COLO829 (cell line): ENCODE measurements at regions not wholly inside any gene's neighbourhood (a gene's known extent, or its start where the extent isn't known, plus 50 kb on each side); places are given as distances from the start of the nearest gene placed in this dataset.
"Not testable (repeated sequence)": the region's sequence is repeated elsewhere in the genome, so short reads cannot be mapped to it uniquely, and the experiment has no call there.

Source experiments
- DNase-seq: peaks from one replicate; pipeline ENCODE4 v3.0.0; 2012; ENCODE audit warnings: low spot score

DNA sequence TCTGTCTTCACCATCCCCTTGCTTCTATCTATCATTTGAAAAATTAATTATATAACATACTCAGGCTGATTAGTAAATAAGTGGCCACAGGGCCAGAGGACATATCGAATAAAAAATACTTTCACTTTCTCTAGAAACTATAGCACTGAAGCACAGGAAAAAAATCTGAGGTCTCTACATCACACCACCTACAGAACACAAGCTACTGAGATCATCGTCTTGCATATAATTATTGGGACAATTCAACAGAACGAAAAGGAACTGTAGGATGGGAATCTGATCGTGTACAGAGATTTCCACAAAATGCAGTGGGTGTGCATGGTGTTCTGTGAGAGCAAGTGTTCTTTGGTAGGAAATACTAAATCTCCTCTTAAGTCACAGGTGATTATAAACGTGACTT, 289.6 kb upstream of the ERCC4 start:
- DNase-seq, result no peak

DNA sequence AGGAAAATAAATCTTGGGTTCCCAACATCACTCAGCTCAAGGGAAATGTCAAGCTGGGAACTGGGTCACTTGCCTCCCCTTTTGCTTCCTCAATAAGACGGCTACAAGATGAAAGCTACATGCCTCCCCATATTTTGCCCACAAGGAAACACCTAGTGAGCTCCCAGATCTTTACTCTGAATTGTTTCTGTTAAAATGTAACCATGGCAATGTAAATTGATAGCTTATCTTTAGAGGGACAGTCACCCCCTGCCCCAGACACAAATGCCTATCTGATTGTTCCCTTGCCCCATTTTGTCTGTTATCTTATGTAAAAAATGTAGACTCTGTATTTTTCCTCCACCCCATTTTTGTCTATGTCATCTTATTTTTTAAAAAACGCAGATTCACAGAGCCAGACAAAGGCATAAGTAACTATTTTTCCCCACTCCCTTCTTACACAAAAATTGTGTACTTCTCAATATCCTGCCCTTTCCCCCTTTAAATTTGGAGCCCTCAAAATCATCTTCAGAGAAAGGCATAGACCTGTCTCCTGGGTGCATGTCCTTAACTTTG, 288.7 kb upstream of the ERCC4 start:
- no peak for DNase-seq

- no peak for DNase-seq
Observed at GRCh38 chr16:13631916-13632315, 288.0 kb upstream of the ERCC4 start.

DNA sequence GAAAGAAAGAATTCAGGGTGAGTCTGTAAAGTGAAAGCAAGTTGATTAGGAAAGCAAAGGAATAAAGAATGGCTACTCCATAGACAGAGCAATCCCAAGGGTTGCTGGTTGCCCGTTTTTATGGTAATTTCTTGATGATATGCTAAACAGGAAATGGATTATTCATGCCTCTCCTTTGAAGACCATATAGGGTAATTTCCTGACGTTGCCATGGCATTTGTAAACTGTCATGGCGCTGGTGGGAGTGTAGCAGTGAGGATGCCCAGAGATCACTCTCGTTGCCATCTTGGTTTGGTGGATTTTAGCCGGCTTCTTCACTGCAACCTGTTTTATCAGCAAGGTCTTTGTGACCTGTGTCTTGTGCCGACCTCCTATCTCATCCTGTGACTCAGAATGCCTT, 287.4 kb upstream of the ERCC4 start:
- DNase-seq, result not testable (repeated sequence)

DNA sequence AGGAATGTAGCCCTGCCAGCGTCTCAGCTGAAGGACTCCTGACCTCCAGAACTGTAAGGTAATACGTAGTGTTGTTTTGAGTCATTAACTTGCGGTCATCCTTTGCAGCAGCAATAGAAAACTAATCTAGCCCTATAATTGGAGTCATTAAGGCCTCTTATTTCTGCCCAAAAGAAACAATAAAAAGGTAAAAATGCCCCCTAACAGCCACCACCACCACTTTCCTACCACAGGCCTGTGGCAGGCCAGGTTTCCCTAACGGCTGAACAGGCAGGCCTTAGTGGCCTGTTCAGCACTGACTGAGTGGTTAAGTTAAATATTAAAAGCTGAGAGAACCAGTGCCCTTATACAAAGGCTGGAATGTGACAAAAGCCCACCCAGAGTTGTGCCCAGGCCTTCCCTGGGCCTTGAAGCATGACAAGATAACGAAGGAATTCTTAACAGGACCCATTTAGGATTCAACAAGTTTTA, 286.5 kb upstream of the ERCC4 start:
- DNase-seq, result no peak

GRCh38 chr16:13634253-13634652, 285.7 kb upstream of the ERCC4 start:
- DNase-seq, result no peak

DNA sequence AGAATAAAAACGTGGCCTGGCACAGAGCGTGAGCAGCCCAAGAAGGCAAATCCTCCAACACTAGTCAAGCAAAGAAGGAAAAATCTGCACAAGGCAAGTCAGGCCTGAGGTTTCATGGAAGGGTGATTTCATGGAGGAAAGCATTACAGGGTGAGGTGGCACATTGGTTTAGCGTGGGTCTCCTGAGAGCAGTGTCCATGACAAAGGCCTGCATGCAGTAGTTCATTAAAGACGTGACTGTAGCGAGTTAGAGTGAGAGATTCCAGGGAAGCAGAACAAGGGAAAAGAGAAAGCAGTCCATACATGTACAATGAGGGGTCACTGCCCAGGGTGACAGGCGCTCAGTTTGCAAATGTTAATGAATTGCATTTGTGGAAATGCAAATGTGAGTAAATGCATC, 285.0 kb upstream of the ERCC4 start:
- no peak for DNase-seq

- DNase-seq, result no peak
Observed at GRCh38 chr16:13638218-13638617, 281.7 kb upstream of the ERCC4 start.

GRCh38 chr16:13643412-13643811, 276.5 kb upstream of the ERCC4 start:
- DNase-seq, result no peak

DNA sequence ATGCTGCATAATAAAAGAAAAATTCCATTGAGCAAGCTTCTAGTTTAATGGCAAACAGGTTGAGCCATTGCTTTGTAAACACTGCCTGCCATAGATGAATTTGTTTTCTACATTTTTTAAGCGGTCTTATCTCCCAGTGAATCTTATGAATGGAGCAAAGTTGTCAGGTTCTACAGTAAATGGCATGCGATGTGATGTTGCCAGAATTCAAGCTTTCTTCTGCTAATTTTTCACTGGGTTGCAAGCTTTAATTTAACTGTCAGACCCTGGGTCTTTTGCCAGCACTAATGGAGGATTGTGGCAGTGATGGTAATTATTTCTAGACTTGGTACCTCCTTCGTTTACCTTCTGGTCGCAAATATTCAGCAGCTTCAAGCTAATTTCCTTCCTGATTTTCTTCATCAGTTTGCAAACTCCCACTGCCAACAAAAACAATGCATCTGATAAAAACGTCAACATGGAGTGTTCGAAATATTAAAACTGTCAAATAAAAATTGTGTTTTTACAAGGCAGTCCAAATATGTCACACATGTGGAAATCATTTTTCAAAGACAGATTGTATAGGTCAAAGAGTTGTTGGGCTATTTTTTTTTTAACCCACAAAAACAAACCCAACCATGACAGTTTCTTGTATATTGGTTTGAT, 274.2 kb upstream of the ERCC4 start:
- no peak for DNase-seq

- DNase-seq, result no peak
Observed at GRCh38 chr16:13660807-13661206, 259.1 kb upstream of the ERCC4 start.

DNA sequence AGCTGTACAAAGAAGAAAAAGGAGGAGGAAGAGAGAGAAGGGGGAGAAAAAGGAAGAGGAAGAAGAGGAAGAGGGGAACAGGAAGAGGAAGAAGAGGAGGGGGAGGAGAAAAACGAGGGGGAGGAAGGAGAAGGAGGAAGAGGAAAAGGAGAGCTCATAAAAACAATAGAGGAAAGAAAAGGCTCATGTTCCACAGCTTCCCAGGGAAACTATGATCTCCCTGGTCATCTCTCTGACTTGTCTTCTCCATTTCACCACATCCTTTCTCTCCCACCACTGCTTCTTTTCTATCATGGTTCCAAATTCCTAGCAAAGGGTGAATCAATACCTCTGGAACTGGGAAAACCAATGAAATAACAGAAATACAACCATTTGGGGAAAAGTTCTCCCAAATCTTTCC, 254.1 kb upstream of the ERCC4 start:
- DNase-seq, result no peak

GRCh38 chr16:13672196-13672595, 247.8 kb upstream of the ERCC4 start:
- DNase-seq, result no peak

DNA sequence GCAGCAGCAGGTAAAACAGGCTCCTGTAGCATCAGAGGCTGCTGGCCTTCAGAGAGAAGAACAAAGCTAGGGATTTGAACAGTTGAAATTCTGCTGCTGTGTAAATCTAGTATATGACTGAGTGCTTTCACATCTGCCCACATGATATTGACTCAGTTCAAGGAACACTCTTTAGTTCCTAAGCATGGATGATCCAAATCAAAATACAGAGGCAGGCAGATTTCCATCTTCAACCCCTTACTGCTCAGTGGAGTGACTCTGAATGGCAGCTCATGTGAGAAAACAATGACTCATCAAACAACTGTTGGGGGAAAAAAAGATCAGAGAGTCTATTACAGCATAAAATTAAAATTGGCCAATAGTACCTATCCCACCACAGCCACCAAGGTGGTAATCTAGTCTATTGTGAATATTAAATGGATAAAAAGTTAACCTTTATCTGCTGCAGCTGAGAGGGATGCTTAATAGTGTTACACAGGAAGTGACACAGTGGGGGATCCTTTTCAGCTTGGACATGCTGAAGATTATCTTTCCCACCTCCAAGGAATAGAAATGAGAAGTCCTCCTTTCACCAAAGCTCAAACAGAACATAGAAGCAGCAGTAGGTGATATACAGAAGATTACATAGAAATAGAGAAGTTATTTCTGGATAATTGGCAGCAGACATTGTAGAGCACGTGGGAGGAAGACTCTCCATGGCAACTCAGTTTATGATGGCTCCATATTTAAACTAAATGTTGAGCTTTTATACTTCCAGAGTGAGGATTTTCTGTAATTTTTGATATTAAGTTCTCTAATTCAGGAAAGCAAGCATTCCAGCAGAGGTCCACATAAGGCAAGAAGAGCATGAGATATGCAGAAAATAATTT, 239.7 kb upstream of the ERCC4 start:
- no peak for DNase-seq

DNA sequence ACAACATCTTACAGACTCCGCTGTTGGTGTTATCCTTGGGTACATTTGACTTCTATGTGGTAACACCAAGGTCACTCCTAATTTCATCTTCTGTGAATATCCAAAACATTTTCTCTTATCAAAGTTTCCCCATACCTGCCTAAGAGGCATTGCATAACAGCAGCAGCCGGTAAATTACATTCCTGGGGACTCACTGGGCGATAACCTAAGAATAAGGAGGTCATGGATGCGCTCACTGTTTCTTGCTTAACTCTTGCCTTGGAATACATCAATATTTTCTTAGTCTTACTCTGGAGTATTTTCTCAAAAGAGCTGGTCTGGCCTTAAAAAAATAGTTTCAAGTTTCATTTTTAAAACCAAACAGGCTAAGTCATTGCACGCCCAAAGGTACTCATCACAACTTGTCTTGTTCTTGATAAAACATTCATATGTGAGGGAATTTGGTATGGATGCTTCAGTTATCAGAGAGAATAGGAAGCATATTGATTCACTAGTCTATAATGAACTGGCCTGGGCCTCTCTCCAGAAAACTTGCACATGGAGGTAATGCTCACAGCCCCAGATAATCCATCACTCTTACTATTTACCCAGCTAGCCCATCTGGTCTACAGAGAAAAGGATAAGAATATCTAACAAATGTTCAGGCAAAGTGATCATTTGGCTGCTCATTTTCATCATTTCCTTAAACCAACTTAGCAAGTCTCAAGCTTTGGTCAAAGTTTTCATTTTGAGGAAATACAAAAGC, 235.0 kb upstream of the ERCC4 start:
- DNase-seq, result no peak

- DNase-seq, result no peak
Observed at GRCh38 chr16:13696017-13696416, 223.9 kb upstream of the ERCC4 start.

GRCh38 chr16:13697013-13697412, 222.9 kb upstream of the ERCC4 start:
- no peak for DNase-seq

GRCh38 chr16:13697568-13697967, 222.4 kb upstream of the ERCC4 start:
- no peak for DNase-seq

DNA sequence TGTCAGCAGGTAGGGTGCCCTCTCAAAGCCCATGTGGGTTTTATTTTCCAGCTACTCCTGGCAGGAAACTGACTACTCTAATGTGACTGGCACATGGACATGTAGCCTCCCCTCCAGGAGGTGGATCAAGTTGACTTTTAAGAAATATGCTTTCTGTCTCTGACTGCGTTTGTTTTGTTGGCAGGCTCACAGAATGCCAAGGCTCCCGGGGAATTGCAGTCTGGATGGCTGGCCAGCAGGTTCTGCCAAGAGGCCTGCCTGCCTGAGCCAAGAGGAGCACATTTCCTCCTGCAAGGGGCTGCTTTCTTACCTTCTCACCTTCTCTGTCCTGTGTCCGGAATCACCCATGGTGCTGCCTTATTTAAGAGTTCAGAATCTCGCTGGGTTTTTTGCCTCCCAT, 217.3 kb upstream of the ERCC4 start:
- no peak for DNase-seq

GRCh38 chr16:13708347-13709120, 211.4 kb upstream of the ERCC4 start:
- DNase-seq, result peak; percentile 1

DNA sequence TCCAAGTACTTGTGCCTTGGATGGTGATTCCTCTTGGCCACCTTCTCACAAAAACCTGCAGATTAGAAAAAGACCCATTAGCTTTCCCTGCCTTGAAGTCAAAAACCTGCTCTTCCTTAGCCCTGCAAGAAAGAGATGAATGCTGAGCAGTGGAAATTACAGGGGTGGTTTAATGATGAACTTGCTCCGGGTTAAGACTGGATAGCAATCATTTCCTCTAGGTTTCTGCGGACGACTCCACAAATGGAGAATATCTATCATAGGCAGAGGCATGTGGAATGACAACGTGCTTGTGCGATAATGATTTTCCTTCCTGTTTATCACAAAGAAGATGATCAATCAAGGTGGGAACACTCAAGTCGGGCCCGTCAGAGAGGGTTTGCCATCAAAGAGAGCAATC, 201.2 kb upstream of the ERCC4 start:
- DNase-seq, result no peak

- no peak for DNase-seq
Observed at GRCh38 chr16:13727943-13728342, 192.0 kb upstream of the ERCC4 start.
